ENCODE measurements at regions not wholly inside any gene's neighbourhood (a gene's known extent, or its start where the extent isn't known, plus 50 kb on each side); places are given as distances from the start of the nearest gene placed in this dataset.

GRCh38 chr10:61148451-61148850 lies 204.5 kb upstream of the RHOBTB1 start:
- Histone ChIP-seq H3K4me3 (no peak overlapping the region), H3K27ac (no peak overlapping the region), H3K36me3 (no peaks in the 10 kb centered on the region), H3K9me3 (no peaks in the 10 kb centered on the region), H3K4me1 (no peaks in the 10 kb centered on the region), H3K27me3 (no peaks in the 10 kb centered on the region)
- no peak for DNase-seq
- no peak for ATAC-seq (ENCODE audit: low FRiP score in 2 of 2)
- TF ChIP-seq EP300 (IDR thresholded peaks at IDR 0.05) (no peak), CTCF (IDR thresholded peaks at IDR 0.05) (no peak), POLR2A (IDR thresholded peaks at IDR 0.05) (no peak), POLR2AphosphoS5 (IDR thresholded peaks at IDR 0.05) (no peak)

- H3K27ac ChIP-seq, result no peak overlapping the region
- H3K27me3 ChIP-seq, result no peaks in the 10 kb centered on the region
- ATAC-seq (ENCODE audit: low FRiP score in 2 of 2) (no peak), DNase-seq (no peak)
- no peaks in the 10 kb centered on the region for H3K36me3 ChIP-seq
- TF ChIP-seq EP300 (IDR thresholded peaks at IDR 0.05), result no peak
- TF ChIP-seq POLR2A (IDR thresholded peaks at IDR 0.05), result no peak
- no peak for TF ChIP-seq CTCF (IDR thresholded peaks at IDR 0.05)
- no peak for TF ChIP-seq POLR2AphosphoS5 (IDR thresholded peaks at IDR 0.05)
- no peak overlapping the region for H3K4me3 ChIP-seq
- no peaks in the 10 kb centered on the region for H3K9me3 ChIP-seq
- peaks cover 0 to 3% (median 0%) of the 10 kb centered on the region in 4 donors for H3K4me1 ChIP-seq
- WGBS, 2 donors, result 83 to 91% methylated on average over 1 of the region's 1 CpG
Measured at GRCh38 chr10:61142987-61143386, 199.0 kb upstream of the RHOBTB1 start.

- no peaks in the 10 kb centered on the region for H3K36me3 ChIP-seq
- peaks cover 0 to 3% (median 0%) of the 10 kb centered on the region in 4 donors for H3K4me1 ChIP-seq
- DNase-seq, result no peak
- no peaks in the 10 kb centered on the region for H3K27me3 ChIP-seq
- TF ChIP-seq CTCF (IDR thresholded peaks at IDR 0.05) (peak; percentile 29 to 73 (median 59)), EP300 (IDR thresholded peaks at IDR 0.05) (no peak)
- H3K4me3 ChIP-seq, result no peak overlapping the region
- peak in 1 of 2 donors; percentile 69 for ATAC-seq (ENCODE audit: low FRiP score in 2 of 2)
- 25 to 29% methylated on average over 7 of the region's 7 CpGs for WGBS, 2 donors
- H3K27ac ChIP-seq, result no peak overlapping the region
- no peaks in the 10 kb centered on the region for H3K9me3 ChIP-seq
Measured at GRCh38 chr10:61140765-61141392, 196.9 kb upstream of the RHOBTB1 start.

GRCh38 chr10:61139592-61139953 lies 195.6 kb upstream of the RHOBTB1 start:
- DNase-seq (no peak), ATAC-seq (ENCODE audit: low FRiP score in 2 of 2) (no peak)
- Histone ChIP-seq H3K4me3 (no peak overlapping the region), H3K27ac (no peak overlapping the region), H3K4me1 (peaks cover 0 to 3% (median 0%) of the 10 kb centered on the region in 4 donors), H3K9me3 (no peaks in the 10 kb centered on the region), H3K36me3 (no peaks in the 10 kb centered on the region), H3K27me3 (no peaks in the 10 kb centered on the region)
- TF ChIP-seq POLR2AphosphoS5 (IDR thresholded peaks at IDR 0.05) (no peak), EP300 (IDR thresholded peaks at IDR 0.05) (no peak), CTCF (IDR thresholded peaks at IDR 0.05) (no peak), POLR2A (IDR thresholded peaks at IDR 0.05) (no peak)
- WGBS, 2 donors, result 53 to 55% methylated on average over 4 of the region's 4 CpGs
